HFFc6 (cell line): ENCODE measurements at regions not wholly inside any gene's neighbourhood (a gene's known extent, or its start where the extent isn't known, plus 50 kb on each side); places are given as distances from the start of the nearest gene placed in this dataset.

Experiments used
- DNase-seq: peaks from one replicate; pipeline ENCODE4 v3.0.0-alpha.2; 2018
- H3K27ac Mint-ChIP-seq: 2 replicates; pipeline ENCODE4 v1.8.0; 2020; ENCODE audit warnings: mild to moderate bottlenecking, mixed read lengths
- H3K27me3 Mint-ChIP-seq: 2 replicates; pipeline ENCODE4 v1.8.0; 2021; ENCODE audit warnings: mild to moderate bottlenecking, moderate library complexity, mixed read lengths; ENCODE audit not compliant: insufficient read depth
- H3K36me3 Mint-ChIP-seq: 2 replicates; pipeline ENCODE4 v1.8.0; 2021; ENCODE audit warnings: low read depth, mixed read lengths
- H3K4me1 Mint-ChIP-seq: 2 replicates; pipeline ENCODE4 v1.8.0; 2020; ENCODE audit warnings: low read depth, mixed read lengths
- H3K4me3 Mint-ChIP-seq: 2 replicates; pipeline ENCODE4 v1.8.0; 2020; ENCODE audit warnings: mild to moderate bottlenecking, moderate library complexity, mixed read lengths
- H3K9me3 Mint-ChIP-seq: 2 replicates; pipeline ENCODE4 v1.8.0; 2020; ENCODE audit warnings: mild to moderate bottlenecking, mixed read lengths
- TF ChIP-seq, protein P1 (sequence below): fragments of 200-600 bp; sonication (generic); IDR thresholded peaks from 2 replicates; pipeline ENCODE4 v1.5.0; 2021; ENCODE audit warnings: antibody characterized with exemption, mild to moderate bottlenecking

GRCh38 chr2:193989645-193990044 is 1667.4 kb upstream of the SLC39A10 start:
- no peaks in the 10 kb centered on the region for H3K27me3 Mint-ChIP-seq
- H3K9me3 Mint-ChIP-seq = peaks cover 45% of the 10 kb centered on the region
- TF ChIP-seq, protein P1, sequence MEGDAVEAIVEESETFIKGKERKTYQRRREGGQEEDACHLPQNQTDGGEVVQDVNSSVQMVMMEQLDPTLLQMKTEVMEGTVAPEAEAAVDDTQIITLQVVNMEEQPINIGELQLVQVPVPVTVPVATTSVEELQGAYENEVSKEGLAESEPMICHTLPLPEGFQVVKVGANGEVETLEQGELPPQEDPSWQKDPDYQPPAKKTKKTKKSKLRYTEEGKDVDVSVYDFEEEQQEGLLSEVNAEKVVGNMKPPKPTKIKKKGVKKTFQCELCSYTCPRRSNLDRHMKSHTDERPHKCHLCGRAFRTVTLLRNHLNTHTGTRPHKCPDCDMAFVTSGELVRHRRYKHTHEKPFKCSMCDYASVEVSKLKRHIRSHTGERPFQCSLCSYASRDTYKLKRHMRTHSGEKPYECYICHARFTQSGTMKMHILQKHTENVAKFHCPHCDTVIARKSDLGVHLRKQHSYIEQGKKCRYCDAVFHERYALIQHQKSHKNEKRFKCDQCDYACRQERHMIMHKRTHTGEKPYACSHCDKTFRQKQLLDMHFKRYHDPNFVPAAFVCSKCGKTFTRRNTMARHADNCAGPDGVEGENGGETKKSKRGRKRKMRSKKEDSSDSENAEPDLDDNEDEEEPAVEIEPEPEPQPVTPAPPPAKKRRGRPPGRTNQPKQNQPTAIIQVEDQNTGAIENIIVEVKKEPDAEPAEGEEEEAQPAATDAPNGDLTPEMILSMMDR = no peak
- H3K4me3 Mint-ChIP-seq = no peak overlapping the region
- no peaks in the 10 kb centered on the region for H3K4me1 Mint-ChIP-seq
- no peaks in the 10 kb centered on the region; the same call in 1 of the 2 replicates for H3K36me3 Mint-ChIP-seq
- no peak overlapping the region for H3K27ac Mint-ChIP-seq
- DNase-seq = no peak

DNA sequence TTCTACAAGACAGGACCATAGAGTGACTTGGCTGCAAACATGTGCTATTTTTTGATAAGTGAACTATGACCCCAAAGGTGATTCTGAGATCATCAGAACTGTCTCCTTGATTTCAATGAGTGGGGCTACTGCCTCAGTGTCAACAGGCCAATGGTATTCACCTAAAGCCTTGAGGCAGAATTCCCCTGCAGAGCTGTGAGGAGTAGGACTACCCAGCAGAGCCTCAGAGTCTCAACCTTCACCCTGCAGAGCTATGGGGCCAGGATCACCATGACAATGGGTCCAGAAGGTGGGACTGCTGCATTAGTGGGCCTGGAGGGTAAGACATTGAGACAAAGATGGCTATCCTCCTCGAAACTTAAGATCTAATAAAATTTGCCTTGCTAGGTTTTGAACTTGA is 1668.2 kb upstream of the SLC39A10 start:
- DNase-seq = no peak
- H3K9me3 Mint-ChIP-seq = peaks cover 40% of the 10 kb centered on the region
- TF ChIP-seq, protein P1 = no peak
- no peak overlapping the region for H3K4me3 Mint-ChIP-seq
- H3K27me3 Mint-ChIP-seq = no peaks in the 10 kb centered on the region
- no peaks in the 10 kb centered on the region; the same call in 1 of the 2 replicates for H3K36me3 Mint-ChIP-seq
- H3K27ac Mint-ChIP-seq = no peak overlapping the region
- no peaks in the 10 kb centered on the region for H3K4me1 Mint-ChIP-seq

GRCh38 chr2:193985272-193985671 is 1671.8 kb upstream of the SLC39A10 start:
- DNase-seq = no peak
- Mint-ChIP-seq H3K9me3 (peaks cover 46% of the 10 kb centered on the region), H3K36me3 (no peaks in the 10 kb centered on the region; the same call in 1 of the 2 replicates), H3K4me1 (no peaks in the 10 kb centered on the region), H3K27me3 (no peaks in the 10 kb centered on the region), H3K4me3 (no peak overlapping the region), H3K27ac (no peak overlapping the region)
- TF ChIP-seq, protein P1 = no peak

DNA sequence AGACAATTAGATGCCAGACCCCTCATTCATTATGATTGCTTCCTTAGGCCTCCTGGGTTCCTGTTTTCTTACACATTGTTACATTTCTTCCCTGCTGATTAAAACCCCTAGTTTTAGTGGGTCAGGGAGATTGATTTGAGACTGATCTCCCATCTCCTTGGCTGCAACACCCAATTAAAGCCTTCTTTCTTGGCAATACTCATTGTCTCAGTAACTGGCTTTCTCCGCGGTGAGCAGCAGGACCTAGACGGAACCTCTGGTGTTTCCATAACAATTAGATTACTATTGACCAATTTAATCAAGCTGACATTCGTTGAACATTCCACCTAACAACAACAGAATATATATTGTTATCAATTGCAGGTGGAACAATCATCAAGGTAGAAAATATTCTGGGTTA is 1676.4 kb upstream of the SLC39A10 start:
- no peak overlapping the region for H3K27ac Mint-ChIP-seq
- TF ChIP-seq, protein P1 = no peak

GRCh38 chr2:193973781-193974180 is 1683.2 kb upstream of the SLC39A10 start:
- Mint-ChIP-seq H3K27ac (no peak overlapping the region), H3K27me3 (no peaks in the 10 kb centered on the region), H3K36me3 (no peaks in the 10 kb centered on the region), H3K4me1 (no peaks in the 10 kb centered on the region), H3K4me3 (no peak overlapping the region), H3K9me3 (peaks cover 36% of the 10 kb centered on the region)
- TF ChIP-seq, protein P1 = no peak
- no peak for DNase-seq

More for the DNA sequence above, 1676.4 kb upstream of the SLC39A10 start:
- no peak for DNase-seq
- Mint-ChIP-seq H3K4me1 (no peaks in the 10 kb centered on the region), H3K9me3 (peaks cover 28% of the 10 kb centered on the region), H3K36me3 (no peaks in the 10 kb centered on the region), H3K4me3 (no peak overlapping the region), H3K27me3 (no peaks in the 10 kb centered on the region)

DNA sequence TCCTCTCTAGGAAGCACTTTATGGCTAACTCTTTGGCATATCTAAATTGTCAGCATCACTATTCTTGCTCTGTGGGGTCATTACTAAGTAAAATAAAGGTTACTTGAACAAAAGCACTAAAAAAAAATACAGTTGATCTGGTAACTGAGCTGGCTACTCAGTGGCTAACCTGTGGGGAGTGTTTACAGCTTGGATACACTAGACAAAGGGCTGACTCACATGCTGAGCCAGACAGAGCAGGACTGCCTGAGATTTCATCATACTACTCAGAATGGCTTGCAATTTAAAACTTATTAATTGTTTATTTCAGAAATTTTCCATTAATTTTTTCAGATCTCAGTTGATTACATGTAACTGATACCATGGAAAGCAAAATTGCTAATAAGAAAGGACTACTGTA is 1690.4 kb upstream of the SLC39A10 start:
- DNase-seq = no peak
- TF ChIP-seq, protein P1 = no peak
- H3K9me3 Mint-ChIP-seq = peaks cover 10% of the 10 kb centered on the region
- H3K4me1 Mint-ChIP-seq = no peaks in the 10 kb centered on the region
- H3K27me3 Mint-ChIP-seq = no peaks in the 10 kb centered on the region
- no peak overlapping the region for H3K27ac Mint-ChIP-seq
- H3K36me3 Mint-ChIP-seq = no peaks in the 10 kb centered on the region
- H3K4me3 Mint-ChIP-seq = no peak overlapping the region
